ENCODE measurements at regions not wholly inside any gene's neighbourhood (a gene's known extent, or its start where the extent isn't known, plus 50 kb on each side); places are given as distances from the start of the nearest gene placed in this dataset.

- TF ChIP-seq POLR2AphosphoS5 (IDR thresholded peaks at IDR 0.05; ENCODE audit: low read depth, low read length) (no peak), POLR2A (IDR thresholded peaks at IDR 0.05; ENCODE audit: low read depth, low read length) (no peak)
Measured at GRCh38 chr3:176633511-176633910, 563.8 kb downstream of the TBL1XR1 start.

Data from GM12891 (cell line).